Endodermal cell (in vitro differentiated cells): ENCODE measurements at regions not wholly inside any gene's neighbourhood (a gene's known extent, or its start where the extent isn't known, plus 50 kb on each side); places are given as distances from the start of the nearest gene placed in this dataset.

Source experiments
- DNase-seq: peaks from one replicate; pipeline ENCODE4 v3.0.0-alpha.2; 2017
- H3K27ac ChIP-seq: 2 replicates; pipeline ENCODE4 v1.5.1; 2013; ENCODE audit warnings: mild to moderate bottlenecking, low read depth, low read length, moderate library complexity
- H3K27me3 ChIP-seq: 2 replicates; pipeline ENCODE4 v1.6.1; 2013; ENCODE audit warnings: mild to moderate bottlenecking, low read length, moderate library complexity; ENCODE audit not compliant: insufficient read depth, control insufficient read depth, poor library complexity, severe bottlenecking
- H3K36me3 ChIP-seq: 2 replicates; pipeline ENCODE4 v1.7.0; 2013; ENCODE audit warnings: mild to moderate bottlenecking, low read length, moderate library complexity; ENCODE audit not compliant: control insufficient read depth, insufficient read depth
- H3K4me1 ChIP-seq: one replicate; pipeline ENCODE4 v1.7.0; 2013; ENCODE audit warnings: low read length; ENCODE audit not compliant: control insufficient read depth, insufficient read depth
- H3K4me3 ChIP-seq: 2 replicates; pipeline ENCODE4 v1.5.1; 2013; ENCODE audit warnings: mild to moderate bottlenecking, low read length, moderate library complexity
- H3K9ac ChIP-seq: 2 replicates; pipeline ENCODE4 v1.6.1; 2013; ENCODE audit warnings: mild to moderate bottlenecking, low read length, moderate library complexity; ENCODE audit not compliant: poor library complexity, severe bottlenecking; ENCODE audit errors: extremely low read depth
- H3K9me3 ChIP-seq: 2 replicates; pipeline ENCODE4 v1.6.1; 2013; ENCODE audit warnings: mild to moderate bottlenecking, low read length, moderate library complexity; ENCODE audit not compliant: control insufficient read depth
- H3K27ac Mint-ChIP-seq: 2 replicates; pipeline ENCODE4 v1.8.0; 2020; ENCODE audit warnings: mixed read lengths
- H3K27me3 Mint-ChIP-seq: 2 replicates; pipeline ENCODE4 v1.8.0; 2021; ENCODE audit warnings: mild to moderate bottlenecking, mixed read lengths; ENCODE audit not compliant: insufficient read depth
- H3K36me3 Mint-ChIP-seq: 2 replicates; pipeline ENCODE4 v1.8.0; 2020; ENCODE audit warnings: low read depth, mixed read lengths
- H3K4me1 Mint-ChIP-seq: 2 replicates; pipeline ENCODE4 v1.8.0; 2020; ENCODE audit warnings: mixed read lengths
- H3K4me3 Mint-ChIP-seq: 2 replicates; pipeline ENCODE4 v1.8.0; 2020; ENCODE audit warnings: mild to moderate bottlenecking, moderate library complexity, mixed read lengths
- H3K9me3 Mint-ChIP-seq: 2 replicates; pipeline ENCODE4 v1.8.0; 2020; ENCODE audit warnings: mild to moderate bottlenecking, mixed read lengths
- CTCF ChIP-seq: fragments of 200-600 bp; sonication (generic); conservative IDR thresholded peaks from 2 replicates; pipeline ENCODE4 v1.5.0; 2021; ENCODE audit warnings: antibody characterized with exemption, mild to moderate bottlenecking
- WGBS, 2 experiments: methylation state at CpG; one replicate each; pipeline versions ENCODE4 v1.1.5 to v1.1.7; 2013; ENCODE audit warnings: missing lambda C conversion rate in 2 of 2, mixed read lengths in 1 of 2; ENCODE audit not compliant: insufficient coverage in 1 of 2, insufficient read length in 1 of 2; 5-methylcytosine and 5-hydroxymethylcytosine counted together

GRCh38 chr2:67896476-67896875, 166.3 kb downstream of the C1D start:
- 87% methylated on average over 2 of the region's 2 CpGs; no CpG with 5 or more reads in 1 of the 2 experiments for WGBS, 2 experiments
- Mint-ChIP-seq H3K9me3 (peaks cover 10% of the 10 kb centered on the region), H3K27me3 (peaks cover 36% of the 10 kb centered on the region), H3K27ac (no peak overlapping the region), H3K36me3 (peaks cover 1% of the 10 kb centered on the region), H3K4me3 (no peak overlapping the region), H3K4me1 (peaks cover 33% of the 10 kb centered on the region)
- no peak overlapping the region for H3K27ac ChIP-seq
- DNase-seq: no peak
- H3K9ac ChIP-seq: no peak overlapping the region
- peaks cover 25% of the 10 kb centered on the region for H3K4me1 ChIP-seq
- H3K27me3 ChIP-seq: peaks cover 18% of the 10 kb centered on the region
- TF ChIP-seq CTCF: no peak
- H3K36me3 ChIP-seq: no peaks in the 10 kb centered on the region
- H3K4me3 ChIP-seq: no peak overlapping the region
- H3K9me3 ChIP-seq: peaks cover 15% of the 10 kb centered on the region

GRCh38 chr2:67898595-67898994, 164.2 kb downstream of the C1D start:
- no peak overlapping the region for H3K27ac ChIP-seq
- H3K36me3 Mint-ChIP-seq: peaks cover 1% of the 10 kb centered on the region
- peaks cover 26% of the 10 kb centered on the region for H3K4me1 Mint-ChIP-seq
- 77% methylated on average over 3 to 4 of the region's 4 CpGs for WGBS, 2 experiments
- H3K9ac ChIP-seq: no peak overlapping the region
- H3K9me3 ChIP-seq: peaks cover 21% of the 10 kb centered on the region
- no peak for TF ChIP-seq CTCF
- H3K27me3 Mint-ChIP-seq: peaks cover 32% of the 10 kb centered on the region
- H3K4me3 Mint-ChIP-seq: no peak overlapping the region
- peaks cover 13% of the 10 kb centered on the region for H3K4me1 ChIP-seq
- H3K36me3 ChIP-seq: no peaks in the 10 kb centered on the region
- H3K27ac Mint-ChIP-seq: no peak overlapping the region
- peaks cover 7% of the 10 kb centered on the region for H3K27me3 ChIP-seq
- peaks cover 14% of the 10 kb centered on the region for H3K9me3 Mint-ChIP-seq
- DNase-seq: no peak
- no peak overlapping the region for H3K4me3 ChIP-seq

GRCh38 chr2:67899187-67899586, 163.6 kb downstream of the C1D start:
- Histone ChIP-seq H3K9ac (no peak overlapping the region), H3K4me1 (peaks cover 13% of the 10 kb centered on the region), H3K9me3 (peaks cover 21% of the 10 kb centered on the region), H3K27me3 (peaks cover 1% of the 10 kb centered on the region), H3K36me3 (no peaks in the 10 kb centered on the region), H3K27ac (no peak overlapping the region), H3K4me3 (no peak overlapping the region)
- no peak for DNase-seq
- Mint-ChIP-seq H3K4me3 (no peak overlapping the region), H3K36me3 (peaks cover 1% of the 10 kb centered on the region), H3K27me3 (peaks cover 26% of the 10 kb centered on the region), H3K27ac (no peak overlapping the region), H3K4me1 (peaks cover 26% of the 10 kb centered on the region), H3K9me3 (peaks cover 14% of the 10 kb centered on the region)
- WGBS, 2 experiments: 60 to 70% methylated on average over 3 to 5 of the region's 5 CpGs
- TF ChIP-seq CTCF: no peak
